ENCODE measurements at regions not wholly inside any gene's neighbourhood (a gene's known extent, or its start where the extent isn't known, plus 50 kb on each side); places are given as distances from the start of the nearest gene placed in this dataset.
"Not testable (repeated sequence)": the region's sequence is repeated elsewhere in the genome, so short reads cannot be mapped to it uniquely, and the experiment has no call there.

DNA sequence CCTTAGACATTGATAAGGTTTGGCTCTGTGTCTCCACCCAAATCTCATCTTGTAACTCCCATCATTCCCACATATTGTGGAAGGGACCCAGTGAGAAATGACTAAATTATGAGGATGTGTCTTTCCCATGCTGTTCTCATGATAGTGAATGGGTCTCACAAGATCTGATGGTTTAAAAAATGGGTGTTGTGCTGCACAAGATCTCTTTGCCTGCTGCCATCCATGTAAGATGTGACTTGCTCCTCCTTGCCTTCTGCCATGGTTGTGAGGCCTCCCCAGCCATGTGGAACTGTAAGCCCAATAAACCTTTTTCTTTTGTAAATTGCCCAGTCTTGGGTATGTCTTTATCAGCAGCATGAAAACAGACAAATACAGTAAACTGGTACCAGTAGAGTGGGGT is 206.1 kb upstream of the KCND2 start:
- TF ChIP-seq POLR2A, POLR2AphosphoS5, SPI1, POU2F2 (IDR thresholded peaks at IDR 0.05; ENCODE audit: low read depth, low read length): not testable (repeated sequence)
